ENCODE measurements at regions not wholly inside any gene's neighbourhood (a gene's known extent, or its start where the extent isn't known, plus 50 kb on each side); places are given as distances from the start of the nearest gene placed in this dataset.

DNA sequence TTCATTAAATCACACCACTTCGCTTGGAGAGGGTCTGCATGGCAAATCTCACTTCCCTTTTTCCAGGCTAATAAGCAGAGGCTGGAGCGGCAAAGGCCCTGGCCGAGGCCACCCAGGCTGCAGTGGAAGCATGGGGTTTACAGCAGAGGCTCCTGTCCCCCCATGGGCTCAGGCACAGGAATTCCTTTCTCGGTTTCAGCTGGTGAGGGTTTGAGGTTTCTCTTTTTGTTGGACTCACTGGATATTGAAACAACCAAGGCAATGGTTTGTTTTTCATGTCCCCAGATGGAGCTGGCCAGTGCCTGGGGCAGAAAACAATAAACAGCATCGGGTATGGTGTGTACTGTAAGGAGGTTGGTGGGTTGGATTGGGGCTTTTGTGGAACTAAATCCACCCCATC lies 175.6 kb upstream of the RASGRP1 start:
- TF ChIP-seq, protein P1, sequence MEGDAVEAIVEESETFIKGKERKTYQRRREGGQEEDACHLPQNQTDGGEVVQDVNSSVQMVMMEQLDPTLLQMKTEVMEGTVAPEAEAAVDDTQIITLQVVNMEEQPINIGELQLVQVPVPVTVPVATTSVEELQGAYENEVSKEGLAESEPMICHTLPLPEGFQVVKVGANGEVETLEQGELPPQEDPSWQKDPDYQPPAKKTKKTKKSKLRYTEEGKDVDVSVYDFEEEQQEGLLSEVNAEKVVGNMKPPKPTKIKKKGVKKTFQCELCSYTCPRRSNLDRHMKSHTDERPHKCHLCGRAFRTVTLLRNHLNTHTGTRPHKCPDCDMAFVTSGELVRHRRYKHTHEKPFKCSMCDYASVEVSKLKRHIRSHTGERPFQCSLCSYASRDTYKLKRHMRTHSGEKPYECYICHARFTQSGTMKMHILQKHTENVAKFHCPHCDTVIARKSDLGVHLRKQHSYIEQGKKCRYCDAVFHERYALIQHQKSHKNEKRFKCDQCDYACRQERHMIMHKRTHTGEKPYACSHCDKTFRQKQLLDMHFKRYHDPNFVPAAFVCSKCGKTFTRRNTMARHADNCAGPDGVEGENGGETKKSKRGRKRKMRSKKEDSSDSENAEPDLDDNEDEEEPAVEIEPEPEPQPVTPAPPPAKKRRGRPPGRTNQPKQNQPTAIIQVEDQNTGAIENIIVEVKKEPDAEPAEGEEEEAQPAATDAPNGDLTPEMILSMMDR (IDR thresholded peaks at IDR 0.05): no peak

DNA sequence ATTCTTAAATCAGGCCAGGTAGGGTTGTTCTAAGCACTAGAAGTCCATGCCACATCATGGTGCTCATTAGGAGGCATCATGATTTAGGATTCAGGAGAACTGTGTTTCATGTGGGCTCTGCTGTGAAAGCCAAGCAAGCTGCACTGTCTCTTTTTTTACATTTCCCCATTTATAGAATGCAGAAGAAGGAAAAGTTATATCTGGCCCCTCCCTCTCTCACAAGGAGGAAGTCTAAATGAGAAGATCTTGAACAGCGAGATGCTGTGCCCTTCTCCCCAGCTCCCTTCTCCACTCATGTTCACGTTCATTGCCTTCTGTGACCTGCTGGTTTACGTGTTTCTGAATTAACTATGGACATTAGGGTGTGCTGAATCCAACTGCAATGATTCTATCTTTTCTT lies 178.5 kb upstream of the RASGRP1 start:
- TF ChIP-seq, protein P1 (IDR thresholded peaks at IDR 0.05): no peak

GRCh38 chr15:38745126-38745525 lies 180.5 kb upstream of the RASGRP1 start:
- TF ChIP-seq, protein P1 (IDR thresholded peaks at IDR 0.05): no peak

- TF ChIP-seq, protein P1 (IDR thresholded peaks at IDR 0.05): no peak
Measured at GRCh38 chr15:38745626-38746025, 181.0 kb upstream of the RASGRP1 start.

DNA sequence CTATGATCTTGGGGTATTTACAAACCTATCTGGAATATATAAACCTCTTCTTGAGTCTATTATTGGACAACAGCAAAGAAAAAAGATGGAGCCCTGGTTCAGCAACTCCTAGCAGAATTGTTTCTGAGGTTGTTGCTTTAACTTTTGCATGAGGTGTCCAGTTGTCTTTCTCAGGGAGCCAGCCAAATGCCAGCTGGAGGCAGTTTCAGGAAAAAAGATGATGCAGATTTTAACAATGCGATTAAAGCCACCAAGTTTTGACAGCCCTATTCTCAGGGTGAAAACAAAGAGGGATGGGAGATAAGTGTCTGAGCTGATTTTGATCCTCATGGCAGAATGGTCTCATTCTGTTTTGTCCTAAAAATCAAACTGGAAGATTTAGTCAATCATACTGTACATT lies 181.6 kb upstream of the RASGRP1 start:
- TF ChIP-seq, protein P1 (IDR thresholded peaks at IDR 0.05): no peak

- TF ChIP-seq, protein P1 (IDR thresholded peaks at IDR 0.05): no peak
Measured at GRCh38 chr15:38748710-38749109, 184.1 kb upstream of the RASGRP1 start.

- TF ChIP-seq, protein P1 (IDR thresholded peaks at IDR 0.05): no peak
Measured at GRCh38 chr15:38750786-38751185, 186.2 kb upstream of the RASGRP1 start.

GRCh38 chr15:38755718-38756117 lies 191.1 kb upstream of the RASGRP1 start:
- TF ChIP-seq, protein P1 (IDR thresholded peaks at IDR 0.05): no peak

Data from LNCAP (cell line).